ENCODE measurements at regions not wholly inside any gene's neighbourhood (a gene's known extent, or its start where the extent isn't known, plus 50 kb on each side); places are given as distances from the start of the nearest gene placed in this dataset.

DNA sequence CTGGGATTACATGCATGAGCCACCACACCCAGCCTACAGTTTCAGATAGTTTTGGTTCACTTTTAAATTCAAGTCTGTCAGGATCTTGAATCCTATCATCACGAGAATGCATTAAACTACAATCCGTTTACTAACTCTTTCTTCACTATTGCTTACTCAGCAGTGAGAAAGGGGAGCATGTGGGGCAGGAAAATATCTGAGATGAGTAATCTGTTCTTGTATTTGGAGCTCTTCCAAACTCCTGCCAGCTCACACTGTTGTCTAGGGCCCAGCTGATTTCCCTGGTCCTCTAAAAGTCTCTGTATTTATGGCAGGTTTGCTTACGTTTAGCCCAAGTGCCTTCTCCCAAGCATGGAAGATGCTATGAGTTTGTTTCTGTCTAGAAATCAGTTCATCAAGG, 152.2 kb downstream of the FGF18 start:
- no peaks in the 10 kb centered on the region for H3K9me3 ChIP-seq (ENCODE audit: low read length)
- H3K79me2 ChIP-seq (ENCODE audit: insufficient read depth, low read length), result no peaks in the 10 kb centered on the region
- H2AFZ ChIP-seq (ENCODE audit: low read length), result no peak overlapping the region
- no peak overlapping the region for H3K4me2 ChIP-seq (ENCODE audit: low read length)
- H3K9ac ChIP-seq (ENCODE audit: low read length), result no peak overlapping the region
- no peaks in the 10 kb centered on the region for H3K36me3 ChIP-seq (ENCODE audit: insufficient read depth, low read length)
- H3K4me3 ChIP-seq (ENCODE audit: low read depth, low read length, poor library complexity, severe bottlenecking), result no peak overlapping the region
- H3K4me1 ChIP-seq (ENCODE audit: insufficient read depth, low read length, severe bottlenecking), result no peaks in the 10 kb centered on the region
- no peaks in the 10 kb centered on the region for H3K27me3 ChIP-seq (ENCODE audit: insufficient read depth, low read length)
- no peaks in the 10 kb centered on the region for H3F3A ChIP-seq (ENCODE audit: insufficient read depth, low read length)
- no peaks in the 10 kb centered on the region for H3K9me2 ChIP-seq (ENCODE audit: low read depth, low read length)
- no peaks in the 10 kb centered on the region for H4K20me1 ChIP-seq (ENCODE audit: insufficient read depth, low read length)
- TF ChIP-seq, protein P1, sequence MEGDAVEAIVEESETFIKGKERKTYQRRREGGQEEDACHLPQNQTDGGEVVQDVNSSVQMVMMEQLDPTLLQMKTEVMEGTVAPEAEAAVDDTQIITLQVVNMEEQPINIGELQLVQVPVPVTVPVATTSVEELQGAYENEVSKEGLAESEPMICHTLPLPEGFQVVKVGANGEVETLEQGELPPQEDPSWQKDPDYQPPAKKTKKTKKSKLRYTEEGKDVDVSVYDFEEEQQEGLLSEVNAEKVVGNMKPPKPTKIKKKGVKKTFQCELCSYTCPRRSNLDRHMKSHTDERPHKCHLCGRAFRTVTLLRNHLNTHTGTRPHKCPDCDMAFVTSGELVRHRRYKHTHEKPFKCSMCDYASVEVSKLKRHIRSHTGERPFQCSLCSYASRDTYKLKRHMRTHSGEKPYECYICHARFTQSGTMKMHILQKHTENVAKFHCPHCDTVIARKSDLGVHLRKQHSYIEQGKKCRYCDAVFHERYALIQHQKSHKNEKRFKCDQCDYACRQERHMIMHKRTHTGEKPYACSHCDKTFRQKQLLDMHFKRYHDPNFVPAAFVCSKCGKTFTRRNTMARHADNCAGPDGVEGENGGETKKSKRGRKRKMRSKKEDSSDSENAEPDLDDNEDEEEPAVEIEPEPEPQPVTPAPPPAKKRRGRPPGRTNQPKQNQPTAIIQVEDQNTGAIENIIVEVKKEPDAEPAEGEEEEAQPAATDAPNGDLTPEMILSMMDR (IDR thresholded peaks at IDR 0.05; ENCODE audit: low read length), result no peak
- no peak for TF ChIP-seq EZH2 (IDR thresholded peaks at IDR 0.05; ENCODE audit: borderline replicate concordance, low read length)
- no peak overlapping the region for H3K27ac ChIP-seq (ENCODE audit: low read depth, low read length, poor library complexity, severe bottlenecking)

DNA sequence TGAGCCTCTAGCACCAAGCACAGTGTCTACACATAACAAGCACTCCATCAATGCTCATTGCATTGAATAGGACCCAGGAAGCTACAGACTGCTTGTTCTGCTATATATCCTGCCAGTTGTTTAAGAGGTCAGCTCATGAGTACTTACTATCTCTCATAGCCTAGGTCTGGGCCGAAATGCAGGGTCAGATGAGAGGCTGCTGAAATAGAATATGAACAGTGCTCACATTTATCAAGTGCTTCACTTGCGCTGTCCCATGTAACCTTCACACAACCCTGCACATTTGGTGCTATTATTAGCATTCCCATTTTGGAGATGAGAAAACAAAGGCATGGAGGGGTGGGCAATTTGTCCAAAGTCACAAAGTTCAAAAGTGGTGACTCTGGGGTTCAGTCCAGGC, 153.6 kb downstream of the FGF18 start:
- no peaks in the 10 kb centered on the region for H3K36me3 ChIP-seq (ENCODE audit: insufficient read depth, low read length)
- no peaks in the 10 kb centered on the region for H4K20me1 ChIP-seq (ENCODE audit: insufficient read depth, low read length)
- H3K79me2 ChIP-seq (ENCODE audit: insufficient read depth, low read length), result no peaks in the 10 kb centered on the region
- H2AFZ ChIP-seq (ENCODE audit: low read length), result no peak overlapping the region
- no peak overlapping the region for H3K4me3 ChIP-seq (ENCODE audit: low read depth, low read length, poor library complexity, severe bottlenecking)
- H3K27ac ChIP-seq (ENCODE audit: low read depth, low read length, poor library complexity, severe bottlenecking), result no peak overlapping the region
- H3K4me2 ChIP-seq (ENCODE audit: low read length), result no peak overlapping the region
- H3K4me1 ChIP-seq (ENCODE audit: insufficient read depth, low read length, severe bottlenecking), result no peaks in the 10 kb centered on the region
- no peak overlapping the region for H3K9ac ChIP-seq (ENCODE audit: low read length)
- H3K9me2 ChIP-seq (ENCODE audit: low read depth, low read length), result no peaks in the 10 kb centered on the region
- H3K9me3 ChIP-seq (ENCODE audit: low read length), result no peaks in the 10 kb centered on the region
- TF ChIP-seq, protein P1 (IDR thresholded peaks at IDR 0.05; ENCODE audit: low read length), result no peak
- TF ChIP-seq EZH2 (IDR thresholded peaks at IDR 0.05; ENCODE audit: borderline replicate concordance, low read length), result no peak
- H3K27me3 ChIP-seq (ENCODE audit: insufficient read depth, low read length), result 0 out of 2 replicates have a peak, but pooled peaks cover 6% of the 10 kb centered on the region
- H3F3A ChIP-seq (ENCODE audit: insufficient read depth, low read length), result no peaks in the 10 kb centered on the region

DNA sequence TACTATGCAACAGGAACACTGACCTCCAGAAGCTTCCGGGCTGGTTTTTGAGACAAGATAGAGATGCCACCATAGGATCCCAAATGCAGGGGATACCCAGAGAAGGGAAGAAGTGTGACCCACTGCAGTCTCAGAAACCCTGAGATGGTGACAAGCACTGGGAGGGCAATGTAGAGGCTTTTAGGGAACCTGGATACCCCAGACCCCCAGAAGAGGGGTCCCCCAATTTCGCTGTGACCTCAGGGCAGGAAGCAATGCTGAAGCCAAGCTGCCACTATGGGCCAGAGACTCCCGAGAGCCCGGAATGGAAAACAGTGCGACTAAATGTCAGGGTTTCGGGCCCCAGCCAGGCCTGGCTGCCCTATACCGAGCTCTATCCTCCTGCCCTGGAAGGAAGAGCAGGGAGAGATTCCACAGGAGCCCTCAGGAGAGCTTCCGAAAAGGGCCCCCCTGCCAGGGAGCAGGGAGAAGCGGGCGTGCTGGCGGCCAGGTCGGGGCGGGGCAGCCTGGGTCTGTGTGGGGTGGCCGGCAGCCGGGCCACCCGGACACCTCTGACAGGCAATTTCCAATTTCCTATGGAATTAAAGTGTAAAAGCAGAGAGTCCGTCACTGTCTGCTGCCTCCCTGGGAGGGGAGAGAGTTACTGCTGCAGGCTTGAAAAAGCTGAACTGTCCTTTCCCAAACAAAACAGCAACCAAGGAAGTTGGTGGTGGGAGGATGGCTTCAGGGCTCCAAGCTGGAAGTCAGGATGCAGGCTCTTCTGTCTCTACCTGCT, 154.2 kb downstream of the FGF18 start:
- no peaks in the 10 kb centered on the region for H4K20me1 ChIP-seq (ENCODE audit: insufficient read depth, low read length)
- no peak overlapping the region for H3K4me2 ChIP-seq (ENCODE audit: low read length)
- no peaks in the 10 kb centered on the region for H3K4me1 ChIP-seq (ENCODE audit: insufficient read depth, low read length, severe bottlenecking)
- no peaks in the 10 kb centered on the region for H3F3A ChIP-seq (ENCODE audit: insufficient read depth, low read length)
- no peaks in the 10 kb centered on the region for H3K9me2 ChIP-seq (ENCODE audit: low read depth, low read length)
- no peak for TF ChIP-seq EZH2 (IDR thresholded peaks at IDR 0.05; ENCODE audit: borderline replicate concordance, low read length)
- TF ChIP-seq, protein P1 (IDR thresholded peaks at IDR 0.05; ENCODE audit: low read length), result no peak
- no peak overlapping the region for H3K4me3 ChIP-seq (ENCODE audit: low read depth, low read length, poor library complexity, severe bottlenecking)
- H3K79me2 ChIP-seq (ENCODE audit: insufficient read depth, low read length), result no peaks in the 10 kb centered on the region
- no peaks in the 10 kb centered on the region for H3K9me3 ChIP-seq (ENCODE audit: low read length)
- no peak overlapping the region for H3K27ac ChIP-seq (ENCODE audit: low read depth, low read length, poor library complexity, severe bottlenecking)
- H3K36me3 ChIP-seq (ENCODE audit: insufficient read depth, low read length), result no peaks in the 10 kb centered on the region
- 0 out of 2 replicates have a peak, but pooled peaks cover 6% of the 10 kb centered on the region for H3K27me3 ChIP-seq (ENCODE audit: insufficient read depth, low read length)
- no peak overlapping the region for H2AFZ ChIP-seq (ENCODE audit: low read length)
- H3K9ac ChIP-seq (ENCODE audit: low read length), result no peak overlapping the region
